ENCODE measurements at regions not wholly inside any gene's neighbourhood (a gene's known extent, or its start where the extent isn't known, plus 50 kb on each side); places are given as distances from the start of the nearest gene placed in this dataset.

- intact Hi-C loops (cut with micrococcal nuclease): no loop called here
- Histone ChIP-seq H4K20me1 (replicated peaks; ENCODE audit: control insufficient read depth, insufficient read depth, low read length) (no peaks in the 10 kb centered on the region), H3K27me3 (ENCODE audit: control insufficient read depth in 2 of 2, insufficient read depth in 2 of 2, low read length in 2 of 2) (peaks cover 0 to 5% of the 10 kb centered on the region in 2 experiments; a peak in 3 of 5 replicates), H3K36me3 (ENCODE audit: control insufficient read depth, insufficient read depth, low read length) (no peaks in the 10 kb centered on the region), H3K4me2 (ENCODE audit: insufficient read depth, low read length) (no peak overlapping the region), H3K9ac (ENCODE audit: insufficient read depth in 1 of 2, low read depth in 2 of 2, low read length in 2 of 2) (no peak overlapping the region), H2AFZ (ENCODE audit: low read depth, low read length) (no peak overlapping the region), H3K79me2 (ENCODE audit: control insufficient read depth, insufficient read depth, low read length) (no peaks in the 10 kb centered on the region), H3K4me3 (no peak overlapping the region), H3K9me3 (replicated peaks; ENCODE audit: control insufficient read depth, insufficient read depth, low read depth, low read length) (no peaks in the 10 kb centered on the region), H3K27ac (ENCODE audit: extremely low read depth, low read depth, low read length) (no peak overlapping the region), H3K4me1 (replicated peaks in 1 of 2; ENCODE audit: control insufficient read depth in 2 of 2, insufficient read depth in 2 of 2, low read length in 2 of 2) (no peaks in the 10 kb centered on the region), H3K9me1 (ENCODE audit: control insufficient read depth, insufficient read depth, low read length) (no peaks in the 10 kb centered on the region)
- no peak for ATAC-seq
- WGBS (ENCODE audit: insufficient coverage, low coverage, missing lambda C conversion rate): 0% methylated on average over 6 of the region's 6 CpGs
- BruUV-seq (replicated peaks): no TSS peak
- POLR2A ChIA-PET: interaction anchor here (0.6 to 1.2 kb wide), 2 partner anchors 12 to 88 kb away, joined by 3 read pairs; no protein-coding TSS in a partner anchor
- FAIRE-seq: no peak
- TF ChIP-seq ZNF511 (CRISPR knock-in tag; IDR thresholded peaks at IDR 0.05): no peak
- no peak for DNase-seq (ENCODE audit: extremely low read depth in 1 of 4, low spot score in 3 of 4)
- in situ Hi-C loops (cut with MboI): no loop called here
- CTCF ChIA-PET (ENCODE audit: low intra/inter-chr PET ratio): no interaction called here
These were observed 177.1 kb downstream of the ALDH8A1 start for GRCh38 chr6:134772671-134773360.

GRCh38 chr6:134768931-134769330 lies 181.0 kb downstream of the ALDH8A1 start:
- POLR2A ChIA-PET: no interaction called here
- H3K9me3 ChIP-seq (replicated peaks; ENCODE audit: control insufficient read depth, insufficient read depth, low read depth, low read length): no peaks in the 10 kb centered on the region
- H3K4me3 ChIP-seq: no peak overlapping the region
- H3K4me1 ChIP-seq (replicated peaks in 1 of 2; ENCODE audit: control insufficient read depth in 2 of 2, insufficient read depth in 2 of 2, low read length in 2 of 2): no peaks in the 10 kb centered on the region
- in situ Hi-C loops (cut with MboI) (no loop called here), intact Hi-C loops (cut with micrococcal nuclease) (no loop called here)
- no peaks in the 10 kb centered on the region for H4K20me1 ChIP-seq (replicated peaks; ENCODE audit: control insufficient read depth, insufficient read depth, low read length)
- no peaks in the 10 kb centered on the region for H3K79me2 ChIP-seq (ENCODE audit: control insufficient read depth, insufficient read depth, low read length)
- 0% methylated on average over 2 of the region's 2 CpGs for WGBS (ENCODE audit: insufficient coverage, low coverage, missing lambda C conversion rate)
- no peak for ATAC-seq
- H2AFZ ChIP-seq (ENCODE audit: low read depth, low read length): no peak overlapping the region
- FAIRE-seq: no peak
- CTCF ChIA-PET (ENCODE audit: low intra/inter-chr PET ratio): no interaction called here
- no peaks in the 10 kb centered on the region for H3K9me1 ChIP-seq (ENCODE audit: control insufficient read depth, insufficient read depth, low read length)
- H3K27me3 ChIP-seq (ENCODE audit: control insufficient read depth in 2 of 2, insufficient read depth in 2 of 2, low read length in 2 of 2): peaks cover 0 to 10% of the 10 kb centered on the region in 2 experiments; a peak in 3 of 5 replicates
- no peak overlapping the region for H3K27ac ChIP-seq (ENCODE audit: extremely low read depth, low read depth, low read length)
- H3K9ac ChIP-seq (ENCODE audit: insufficient read depth in 1 of 2, low read depth in 2 of 2, low read length in 2 of 2): no peak overlapping the region
- H3K36me3 ChIP-seq (ENCODE audit: control insufficient read depth, insufficient read depth, low read length): no peaks in the 10 kb centered on the region
- no peak for DNase-seq (ENCODE audit: extremely low read depth in 1 of 4, low spot score in 3 of 4)
- H3K4me2 ChIP-seq (ENCODE audit: insufficient read depth, low read length): no peak overlapping the region
- BruUV-seq (replicated peaks): no TSS peak
- TF ChIP-seq NR4A1 (CRISPR knock-in tag; IDR thresholded peaks at IDR 0.05) (no peak), NR4A1 (tag; IDR thresholded peaks at IDR 0.05) (no peak), DACH1 (IDR thresholded peaks at IDR 0.05; ENCODE audit: partially characterized antibody) (no peak), ILF3 (IDR thresholded peaks at IDR 0.05; ENCODE audit: borderline replicate concordance) (no peak), SETDB1 (IDR thresholded peaks at IDR 0.05; ENCODE audit: low read length) (no peak)
